DMS53 treated with DMSO at 0.1 percent for 48 hours (cell line): ENCODE measurements at regions not wholly inside any gene's neighbourhood (a gene's known extent, or its start where the extent isn't known, plus 50 kb on each side); places are given as distances from the start of the nearest gene placed in this dataset.

Source experiments
- DNase-seq: peaks from one replicate; lab custom pipeline; 2025; ENCODE audit not compliant: unreplicated experiment; lab: John Stamatoyannopoulos, UW

- DNase-seq = no peak
Measured at GRCh38 chr3:75985432-75985831, 200.1 kb upstream of the ZNF717 start.

GRCh38 chr3:76010252-76010651 lies 224.9 kb upstream of the ZNF717 start:
- DNase-seq = no peak

- no peak for DNase-seq
Measured at GRCh38 chr3:76011121-76011520, 225.8 kb upstream of the ZNF717 start.

- DNase-seq = no peak
Measured at GRCh38 chr3:76015496-76015895, 230.1 kb upstream of the ZNF717 start.

GRCh38 chr3:76016111-76016510 lies 230.8 kb upstream of the ZNF717 start:
- DNase-seq = no peak

- no peak for DNase-seq
Measured at GRCh38 chr3:76016769-76017439, 231.6 kb upstream of the ZNF717 start.

GRCh38 chr3:76021376-76021775 lies 236.0 kb upstream of the ZNF717 start:
- DNase-seq = peak; percentile 6

GRCh38 chr3:76024640-76025039 lies 239.3 kb upstream of the ZNF717 start:
- no peak for DNase-seq

- DNase-seq = no peak
Measured at GRCh38 chr3:76025561-76025960, 240.2 kb upstream of the ZNF717 start.

- no peak for DNase-seq
Measured at GRCh38 chr3:76026379-76026778, 241.0 kb upstream of the ZNF717 start.

GRCh38 chr3:76028774-76029173 lies 243.4 kb upstream of the ZNF717 start:
- DNase-seq = no peak

GRCh38 chr3:76034649-76035048 lies 249.3 kb upstream of the ZNF717 start:
- DNase-seq = no peak

- DNase-seq = no peak
Measured at GRCh38 chr3:76035117-76035516, 249.8 kb upstream of the ZNF717 start.

GRCh38 chr3:76038949-76039348 lies 253.6 kb upstream of the ZNF717 start:
- no peak for DNase-seq

- no peak for DNase-seq
Measured at GRCh38 chr3:76039431-76039830, 254.1 kb upstream of the ZNF717 start.

- no peak for DNase-seq
Measured at GRCh38 chr3:76040946-76041345, 255.6 kb upstream of the ZNF717 start.

- DNase-seq = no peak
Measured at GRCh38 chr3:76043746-76044145, 258.4 kb upstream of the ZNF717 start.

GRCh38 chr3:76044601-76045600 lies 259.6 kb upstream of the ZNF717 start:
- no peak for DNase-seq

GRCh38 chr3:76047368-76047767 lies 262.0 kb upstream of the ZNF717 start:
- no peak for DNase-seq

- DNase-seq = no peak
Measured at GRCh38 chr3:76049776-76050175, 264.4 kb upstream of the ZNF717 start.

GRCh38 chr3:76051145-76051544 lies 265.8 kb upstream of the ZNF717 start:
- no peak for DNase-seq

GRCh38 chr3:76054404-76054803 lies 269.1 kb upstream of the ZNF717 start:
- DNase-seq = no peak
